WTC11 (cell line): ENCODE measurements at regions not wholly inside any gene's neighbourhood (a gene's known extent, or its start where the extent isn't known, plus 50 kb on each side); places are given as distances from the start of the nearest gene placed in this dataset.
"Not testable (repeated sequence)": the region's sequence is repeated elsewhere in the genome, so short reads cannot be mapped to it uniquely, and the experiment has no call there.

Experiments
- CBFB ChIP-seq: sonication (generic); formaldehyde crosslinking; IDR thresholded peaks from 2 replicates; pipeline ENCODE4 v1.8.1; 2022; ENCODE audit warnings: mild to moderate bottlenecking, low read depth, missing genetic modification reagents
- CREB1 ChIP-seq: sonication (generic); formaldehyde crosslinking; IDR thresholded peaks from 2 replicates; pipeline ENCODE4 v1.8.0; 2023; ENCODE audit warnings: mild to moderate bottlenecking, missing genetic modification reagents
- CTCF ChIP-seq: fragments of 200-600 bp; IDR thresholded peaks from 2 replicates; pipeline ENCODE4 v1.8.0; 2022; ENCODE audit warnings: antibody characterized with exemption
- E2F5 ChIP-seq: sonication (generic); formaldehyde crosslinking; IDR thresholded peaks from 2 replicates; pipeline ENCODE4 v1.8.1; 2022; ENCODE audit warnings: mild to moderate bottlenecking, moderate library complexity, missing genetic modification reagents
- GABPB1 ChIP-seq: sonication (generic); formaldehyde crosslinking; IDR thresholded peaks from 2 replicates; pipeline ENCODE4 v1.8.1; 2023; ENCODE audit warnings: mild to moderate bottlenecking, missing genetic modification reagents
- PREB ChIP-seq: sonication (generic); formaldehyde crosslinking; IDR thresholded peaks from 2 replicates; pipeline ENCODE4 v1.8.1; 2022; ENCODE audit warnings: mild to moderate bottlenecking, missing genetic modification reagents, moderate library complexity, borderline replicate concordance
- SMAD4 ChIP-seq: sonication (generic); formaldehyde crosslinking; IDR thresholded peaks from 2 replicates; pipeline ENCODE4 v1.8.0; 2022; ENCODE audit warnings: mild to moderate bottlenecking, missing genetic modification reagents
- SP1 ChIP-seq: sonication (generic); formaldehyde crosslinking; conservative IDR thresholded peaks from 2 replicates; pipeline ENCODE4 v1.8.1; 2022; ENCODE audit warnings: missing genetic modification reagents
- TCF7 ChIP-seq: sonication (generic); formaldehyde crosslinking; IDR thresholded peaks from 2 replicates; pipeline ENCODE4 v1.8.0; 2022; ENCODE audit warnings: mild to moderate bottlenecking, low read depth, missing genetic modification reagents, moderate library complexity
- TEAD4 ChIP-seq: sonication (generic); formaldehyde crosslinking; IDR thresholded peaks from 2 replicates; pipeline ENCODE4 v1.8.0; 2022; ENCODE audit warnings: mild to moderate bottlenecking, missing genetic modification reagents
- ZBTB43 ChIP-seq: sonication (generic); formaldehyde crosslinking; IDR thresholded peaks from 2 replicates; pipeline ENCODE4 v1.8.1; 2023; ENCODE audit warnings: mild to moderate bottlenecking, missing genetic modification reagents

GRCh38 chr18:37832010-37832695 is 266.6 kb upstream of the CELF4 start:
- TF ChIP-seq CTCF; CBFB (CRISPR knock-in tag); CREB1 (CRISPR knock-in tag); TCF7 (CRISPR knock-in tag); ZBTB43 (CRISPR knock-in tag); SP1 (CRISPR knock-in tag); PREB (CRISPR knock-in tag); GABPB1; E2F5 (CRISPR knock-in tag); TEAD4; SMAD4 (CRISPR knock-in tag): not testable (repeated sequence)
